Ovary (tissue), 7 donors: ENCODE measurements at regions not wholly inside any gene's neighbourhood (a gene's known extent, or its start where the extent isn't known, plus 50 kb on each side); places are given as distances from the start of the nearest gene placed in this dataset.

Source experiments
- DNase-seq, 5 donors: peaks; one replicate each; pipeline ENCODE4 v3.0.0-alpha.2; 2019 to 2020
- H3K27ac ChIP-seq, 2 donors: fragments of 200-600 bp; one replicate each; pipeline versions ENCODE4 v1.5.1 to v1.8.0; 2019 to 2022
- H3K27me3 ChIP-seq: fragments of 200-600 bp; one replicate; pipeline ENCODE4 v1.8.0; 2022
- H3K36me3 ChIP-seq: fragments of 200-600 bp; sonication (generic); one replicate; pipeline ENCODE4 v1.5.1; 2019
- H3K4me1 ChIP-seq: one replicate; pipeline ENCODE4 v1.8.1; 2013; ENCODE audit warnings: mild to moderate bottlenecking, moderate library complexity; ENCODE audit not compliant: insufficient read depth
- H3K4me3 ChIP-seq: fragments of 200-600 bp; sonication (generic); one replicate; pipeline ENCODE4 v1.5.1; 2017
- H3K9me3 ChIP-seq, 2 donors: fragments of 200-600 bp in 1 of 2; sonication (generic) in 1 of 2; one replicate each; pipeline versions ENCODE4 v1.5.1 to v1.8.1; 2013 to 2019; ENCODE audit warnings: mild to moderate bottlenecking in 1 of 2, moderate library complexity in 1 of 2
- CTCF ChIP-seq, 3 donors: fragments of 450-650 bp in 2 of 3; fragments of 200-600 bp in 1 of 3; IDR thresholded peaks; one replicate each; pipeline versions ENCODE4 v1.5.1 to v1.8.0; 2016 to 2022; ENCODE audit warnings: antibody characterized with exemption in 3 of 3, mild to moderate bottlenecking in 1 of 3
- EP300 ChIP-seq: sonication (generic); formaldehyde crosslinking; IDR thresholded peaks from one replicate; pipeline ENCODE4 v1.6.1; 2017; ENCODE audit warnings: antibody characterized with exemption
- POLR2A ChIP-seq: fragments of 450-650 bp; IDR thresholded peaks from one replicate; pipeline ENCODE4 v1.6.1; 2017; ENCODE audit warnings: antibody characterized with exemption, mild to moderate bottlenecking, moderate library complexity
- WGBS, 3 donors: extraction: QIAGEN DNeasy Blood & Tissue Kit in 1 of 3; methylation state at CpG; one replicate each; pipeline versions ENCODE4 v1.1.5 to v1.1.7; 2013 to 2017; 5-methylcytosine and 5-hydroxymethylcytosine counted together
- intact Hi-C, 4 donors: fragments of 100-400 bp; cut with DNase I; formaldehyde crosslinking; loops; one replicate each; pipeline versions ENCODE4 v1.11.0 to v1.15.1; 2022 to 2023
- donor health status: DM: no; HTN: no; CAD: no; lungs with moderate emphysema.
- donor health status: DM: no; HTN: no; CAD: no.
- donor health status: Bipolar disorder and iron deficiency.
- donor health status: DM: no; HTN: no; CAD: no.
- donor health status: DM: yes; HTN: yes; CAD: no.

GRCh38 chr19:31907661-31908060 lies 437.7 kb upstream of the ZNF507 start:
- Histone ChIP-seq H3K27ac (peak overlapping the region in 1 of 2 donors; percentile 85), H3K27me3 (no peaks in the 10 kb centered on the region), H3K4me1 (peaks cover 18% of the 10 kb centered on the region), H3K36me3 (no peaks in the 10 kb centered on the region), H3K9me3 (no peaks in the 10 kb centered on the region), H3K4me3 (no peak overlapping the region)
- no peak for TF ChIP-seq CTCF (IDR thresholded peaks at IDR 0.05)
- no peak for TF ChIP-seq POLR2A
- no peak for TF ChIP-seq EP300
- intact Hi-C loops, result loop anchor here in 1 of 4 donors (5.0 kb wide), 1 partner anchor 55 kb away; no protein-coding TSS in a partner anchor
- 5 to 17% (median 15%) methylated on average over 1 of the region's 1 CpG for WGBS, 3 donors
- no peak for DNase-seq

- intact Hi-C loops, result loop anchor here in 1 of 4 donors (5.0 kb wide), 1 partner anchor 54 kb away; no protein-coding TSS in a partner anchor
- no peak for TF ChIP-seq POLR2A
- no peak for TF ChIP-seq CTCF (IDR thresholded peaks at IDR 0.05)
- no peak for TF ChIP-seq EP300
- Histone ChIP-seq H3K4me3 (no peak overlapping the region), H3K27ac (peak overlapping the region in 1 of 2 donors; percentile 65), H3K9me3 (no peaks in the 10 kb centered on the region), H3K27me3 (no peaks in the 10 kb centered on the region), H3K4me1 (peaks cover 18% of the 10 kb centered on the region), H3K36me3 (no peaks in the 10 kb centered on the region)
- no peak for DNase-seq
- WGBS, 3 donors, result 12 to 18% (median 17%) methylated on average over 3 of the region's 3 CpGs
Measured at GRCh38 chr19:31908080-31908479, 437.3 kb upstream of the ZNF507 start.

- intact Hi-C loops, result loop anchor here in 1 of 4 donors (5.0 kb wide), 1 partner anchor 54 kb away; no protein-coding TSS in a partner anchor
- H3K27me3 ChIP-seq, result no peaks in the 10 kb centered on the region
- no peak overlapping the region for H3K4me3 ChIP-seq
- DNase-seq, result peak; percentile 52 to 59 (median 53)
- H3K4me1 ChIP-seq, result peaks cover 15% of the 10 kb centered on the region
- H3K9me3 ChIP-seq, result no peaks in the 10 kb centered on the region
- H3K36me3 ChIP-seq, result no peaks in the 10 kb centered on the region
- H3K27ac ChIP-seq, result peak overlapping the region in 1 of 2 donors; percentile 65
- 41 to 49% (median 43%) methylated on average over 10 of the region's 10 CpGs for WGBS, 3 donors
- no peak for TF ChIP-seq POLR2A
- TF ChIP-seq EP300, result no peak
- no peak for TF ChIP-seq CTCF (IDR thresholded peaks at IDR 0.05)
Measured at GRCh38 chr19:31908496-31909225, 436.7 kb upstream of the ZNF507 start.

- no peaks in the 10 kb centered on the region for H3K9me3 ChIP-seq
- no peaks in the 10 kb centered on the region for H3K27me3 ChIP-seq
- H3K4me1 ChIP-seq, result peaks cover 15% of the 10 kb centered on the region
- intact Hi-C loops, result no loop called here
- no peaks in the 10 kb centered on the region for H3K36me3 ChIP-seq
- WGBS, 3 donors, result 75 to 92% (median 77%) methylated on average over 6 of the region's 6 CpGs
- no peak for DNase-seq
- no peak overlapping the region for H3K4me3 ChIP-seq
- H3K27ac ChIP-seq, result no peak overlapping the region
- no peak for TF ChIP-seq POLR2A
- no peak for TF ChIP-seq EP300
- TF ChIP-seq CTCF (IDR thresholded peaks at IDR 0.05), result no peak
Measured at GRCh38 chr19:31910224-31910623, 435.2 kb upstream of the ZNF507 start.
